ENCODE measurements at regions not wholly inside any gene's neighbourhood (a gene's known extent, or its start where the extent isn't known, plus 50 kb on each side); places are given as distances from the start of the nearest gene placed in this dataset.
A peak's percentile ranks its signal among the peaks of the same experiment; 100 is the strongest.

- H3K27ac ChIP-seq: peak overlapping the region; percentile 50
- no peaks in the 10 kb centered on the region for H3K9me3 ChIP-seq
- H3K36me3 ChIP-seq: no peaks in the 10 kb centered on the region
- no peak for DNase-seq (ENCODE audit: extremely low spot score in 2 of 2)
- TF ChIP-seq POLR2A (IDR thresholded peaks at IDR 0.05) (no peak), CTCF (IDR thresholded peaks at IDR 0.05) (no peak), POLR2AphosphoS5 (IDR thresholded peaks at IDR 0.05; ENCODE audit: insufficient read depth in 1 of 2, low read depth in 1 of 2) (no peak)
- H3K27me3 ChIP-seq: no peaks in the 10 kb centered on the region
- no peak overlapping the region for H3K4me3 ChIP-seq
- intact Hi-C loops (cut with DNase I): no loop called here
- peaks cover 17% of the 10 kb centered on the region for H3K4me1 ChIP-seq
Measured at GRCh38 chr1:87968197-87968955, 639.7 kb downstream of the LMO4 start.

- DNase-seq (ENCODE audit: extremely low spot score in 2 of 2): no peak
- intact Hi-C loops (cut with DNase I): no loop called here
- H3K27ac ChIP-seq: peak overlapping the region; percentile 11
- no peak for TF ChIP-seq POLR2AphosphoS5 (IDR thresholded peaks at IDR 0.05; ENCODE audit: insufficient read depth in 1 of 2, low read depth in 1 of 2)
- no peak for TF ChIP-seq POLR2A (IDR thresholded peaks at IDR 0.05)
- no peak for TF ChIP-seq CTCF (IDR thresholded peaks at IDR 0.05)
- H3K27me3 ChIP-seq: no peaks in the 10 kb centered on the region
- H3K36me3 ChIP-seq: no peaks in the 10 kb centered on the region
- peaks cover 17% of the 10 kb centered on the region for H3K4me1 ChIP-seq
- no peak overlapping the region for H3K4me3 ChIP-seq
- H3K9me3 ChIP-seq: no peaks in the 10 kb centered on the region
Measured at GRCh38 chr1:87969040-87969439, 640.4 kb downstream of the LMO4 start.

GRCh38 chr1:87972811-87973210, 644.1 kb downstream of the LMO4 start:
- Histone ChIP-seq H3K4me3 (no peak overlapping the region), H3K4me1 (peaks cover 13% of the 10 kb centered on the region), H3K27me3 (no peaks in the 10 kb centered on the region), H3K27ac (no peak overlapping the region), H3K9me3 (no peaks in the 10 kb centered on the region), H3K36me3 (no peaks in the 10 kb centered on the region)
- TF ChIP-seq POLR2AphosphoS5 (IDR thresholded peaks at IDR 0.05; ENCODE audit: insufficient read depth in 1 of 2, low read depth in 1 of 2): no peak
- TF ChIP-seq CTCF (IDR thresholded peaks at IDR 0.05): no peak
- TF ChIP-seq POLR2A (IDR thresholded peaks at IDR 0.05): no peak
- DNase-seq (ENCODE audit: extremely low spot score in 2 of 2): no peak
- intact Hi-C loops (cut with DNase I): no loop called here

GRCh38 chr1:87973896-87974295, 645.2 kb downstream of the LMO4 start:
- no peaks in the 10 kb centered on the region for H3K9me3 ChIP-seq
- no peaks in the 10 kb centered on the region for H3K27me3 ChIP-seq
- H3K27ac ChIP-seq: no peak overlapping the region
- TF ChIP-seq POLR2A (IDR thresholded peaks at IDR 0.05) (no peak), POLR2AphosphoS5 (IDR thresholded peaks at IDR 0.05; ENCODE audit: insufficient read depth in 1 of 2, low read depth in 1 of 2) (no peak), CTCF (IDR thresholded peaks at IDR 0.05) (no peak)
- no peaks in the 10 kb centered on the region for H3K36me3 ChIP-seq
- no peak overlapping the region for H3K4me3 ChIP-seq
- peaks cover 2% of the 10 kb centered on the region for H3K4me1 ChIP-seq
- no peak for DNase-seq (ENCODE audit: extremely low spot score in 2 of 2)
- intact Hi-C loops (cut with DNase I): no loop called here

GRCh38 chr1:87976316-87976715, 647.6 kb downstream of the LMO4 start:
- no peaks in the 10 kb centered on the region for H3K27me3 ChIP-seq
- no peaks in the 10 kb centered on the region for H3K9me3 ChIP-seq
- H3K4me1 ChIP-seq: no peaks in the 10 kb centered on the region
- H3K4me3 ChIP-seq: no peak overlapping the region
- TF ChIP-seq POLR2AphosphoS5 (IDR thresholded peaks at IDR 0.05; ENCODE audit: insufficient read depth in 1 of 2, low read depth in 1 of 2): no peak
- no peak for TF ChIP-seq CTCF (IDR thresholded peaks at IDR 0.05)
- no peak for TF ChIP-seq POLR2A (IDR thresholded peaks at IDR 0.05)
- no peak for DNase-seq (ENCODE audit: extremely low spot score in 2 of 2)
- intact Hi-C loops (cut with DNase I): no loop called here
- H3K27ac ChIP-seq: no peak overlapping the region
- no peaks in the 10 kb centered on the region for H3K36me3 ChIP-seq
